Frontal cortex (tissue), 3 donors: ENCODE measurements at regions not wholly inside any gene's neighbourhood (a gene's known extent, or its start where the extent isn't known, plus 50 kb on each side); places are given as distances from the start of the nearest gene placed in this dataset.
A peak's percentile ranks its signal among the peaks of the same experiment; 100 is the strongest.

Experiments
- DNase-seq, 2 donors: peaks; one replicate each; pipeline ENCODE4 v3.0.0; 2012; ENCODE audit warnings: low spot score in 2 of 2
- FAIRE-seq: peaks from 2 replicates; lab custom pipeline; 2012; peaks lifted over from hg19 to GRCh38; lab: Jason Lieb, UNC
- donor health status: control.
- donor health status: control.
- donor health status: control.

GRCh38 chr20:40913224-40914185, 115.1 kb upstream of the TOP1 start:
- FAIRE-seq, result no peak
- DNase-seq, result no peak

- no peak for FAIRE-seq
Observed at GRCh38 chr20:40915756-40916155, 112.9 kb upstream of the TOP1 start.

DNA sequence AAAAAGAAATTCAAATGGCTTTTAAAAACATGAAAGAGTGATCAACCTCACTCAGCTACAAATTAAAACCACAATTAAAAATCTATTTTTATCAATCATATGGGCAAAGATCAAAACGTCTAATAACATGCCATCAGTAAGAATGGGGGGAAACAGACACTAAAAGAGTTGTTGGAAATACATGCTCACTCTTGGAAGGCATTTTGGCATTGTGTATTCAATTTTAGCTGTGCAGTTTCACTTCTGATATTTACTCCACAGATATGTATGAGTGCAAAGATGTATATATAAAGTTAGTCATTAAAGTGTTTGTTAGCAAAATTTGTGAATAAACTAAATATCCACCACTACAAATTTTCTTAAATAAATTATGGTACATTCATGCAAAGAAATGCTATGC, 112.3 kb upstream of the TOP1 start:
- no peak for FAIRE-seq
- DNase-seq, result no peak

More at GRCh38 chr20:40915756-40916155, 112.9 kb upstream of the TOP1 start:
- DNase-seq, result no peak

DNA sequence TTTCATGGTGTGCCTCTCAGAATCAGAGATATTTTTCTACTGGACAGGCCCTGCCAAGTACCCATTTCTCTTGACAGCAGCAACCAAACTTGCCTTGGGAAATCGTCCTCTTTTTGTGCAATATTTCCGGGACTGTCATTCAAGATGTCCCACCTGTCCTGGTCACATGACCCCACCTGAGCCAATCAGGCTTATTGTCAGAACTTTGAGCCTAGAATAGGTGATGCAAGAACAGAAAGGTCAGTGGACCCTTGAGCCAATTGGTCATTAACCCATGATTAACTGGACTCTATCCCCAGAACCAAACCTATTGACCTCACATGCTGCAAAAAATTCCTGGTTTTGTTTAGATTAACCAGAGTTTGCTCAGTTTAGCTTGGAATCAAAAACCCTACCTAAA, 108.3 kb upstream of the TOP1 start:
- no peak for FAIRE-seq
- no peak for DNase-seq

- DNase-seq, result no peak
- FAIRE-seq, result no peak
Observed at GRCh38 chr20:40922865-40923264, 105.8 kb upstream of the TOP1 start.

DNA sequence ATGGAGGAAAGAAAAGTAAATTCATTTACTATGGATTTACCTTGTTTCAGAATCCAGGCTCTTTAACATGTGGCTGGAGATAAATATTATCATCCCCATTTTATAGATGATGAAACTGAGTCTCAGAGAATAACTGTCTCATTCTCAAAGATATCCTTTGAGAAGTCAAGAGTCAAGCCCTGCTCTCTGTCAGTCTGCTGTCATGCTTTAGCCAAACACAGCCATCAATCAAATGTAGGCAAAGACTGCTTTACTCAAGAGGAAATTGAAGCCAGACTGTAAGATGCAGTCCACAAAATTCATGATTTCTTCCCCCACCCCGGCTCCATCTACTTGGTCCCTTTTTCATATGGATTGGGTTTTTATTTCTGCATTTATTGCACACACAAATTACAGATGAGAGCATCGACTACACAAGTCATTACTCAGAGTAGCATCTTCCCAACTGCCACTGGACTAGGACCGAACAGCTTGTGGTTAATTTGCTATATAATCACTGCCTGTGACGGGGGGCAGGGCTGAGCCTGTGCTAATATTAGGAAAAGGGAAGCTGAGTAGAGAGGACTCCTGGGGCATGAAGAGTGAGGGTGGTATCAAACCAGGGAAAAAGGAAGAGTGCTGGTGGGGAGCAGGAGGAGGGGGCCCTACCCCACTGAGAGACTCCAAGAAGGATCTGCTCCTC, 102.7 kb upstream of the TOP1 start:
- no peak for DNase-seq
- no peak for FAIRE-seq

DNA sequence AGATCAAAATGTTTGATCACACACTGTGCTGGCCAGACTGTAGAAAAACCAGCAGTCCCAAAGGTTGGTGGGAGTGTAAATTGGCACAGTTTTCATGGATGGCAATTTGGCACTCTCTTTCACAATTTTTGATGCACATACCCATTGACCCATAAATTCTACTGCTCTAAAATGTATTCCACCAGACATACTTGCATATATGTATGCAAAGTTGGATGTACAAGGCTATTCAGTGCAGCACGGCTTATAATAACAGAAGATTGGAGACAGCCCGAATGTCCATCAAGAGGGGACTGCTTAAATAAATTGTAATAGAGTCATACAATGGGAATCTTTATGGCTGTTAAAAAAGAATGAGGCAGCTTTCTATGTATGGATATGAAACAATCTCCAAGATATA, 101.7 kb upstream of the TOP1 start:
- no peak for DNase-seq
- FAIRE-seq, result no peak

- FAIRE-seq, result no peak
- DNase-seq, result no peak
Observed at GRCh38 chr20:40930561-40930960, 98.1 kb upstream of the TOP1 start.

DNA sequence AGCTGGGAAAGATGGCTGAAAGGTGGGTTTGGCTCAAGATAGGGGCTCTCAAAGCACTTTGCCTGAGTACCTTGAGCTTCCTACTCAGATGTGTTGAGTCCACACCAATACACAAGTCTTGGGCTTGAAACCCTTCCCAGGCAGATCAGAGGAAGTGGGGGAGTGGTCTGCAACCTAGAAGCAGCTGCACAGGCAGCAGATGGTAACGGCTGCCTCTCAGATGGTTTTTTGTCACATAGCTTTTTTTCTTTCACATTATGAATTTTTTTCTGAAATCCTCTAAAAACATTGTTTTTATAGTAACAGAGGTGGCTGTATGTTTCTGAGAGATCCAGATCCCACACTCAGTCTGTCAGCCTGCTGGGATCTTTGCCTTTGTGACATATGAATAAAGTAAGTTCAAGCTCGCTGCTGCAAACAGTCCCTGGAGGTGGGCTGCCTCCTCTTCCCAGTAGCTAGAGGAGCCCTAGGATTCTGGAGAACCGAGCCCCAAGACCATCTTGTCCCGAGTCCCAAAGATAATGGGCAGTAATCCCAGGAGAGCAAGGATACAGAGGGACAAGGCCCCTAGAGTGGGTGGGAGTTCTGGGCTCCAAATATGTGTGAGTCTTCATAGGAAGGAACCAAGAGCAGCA, 97.1 kb upstream of the TOP1 start:
- DNase-seq, result no peak
- FAIRE-seq, result no peak

DNA sequence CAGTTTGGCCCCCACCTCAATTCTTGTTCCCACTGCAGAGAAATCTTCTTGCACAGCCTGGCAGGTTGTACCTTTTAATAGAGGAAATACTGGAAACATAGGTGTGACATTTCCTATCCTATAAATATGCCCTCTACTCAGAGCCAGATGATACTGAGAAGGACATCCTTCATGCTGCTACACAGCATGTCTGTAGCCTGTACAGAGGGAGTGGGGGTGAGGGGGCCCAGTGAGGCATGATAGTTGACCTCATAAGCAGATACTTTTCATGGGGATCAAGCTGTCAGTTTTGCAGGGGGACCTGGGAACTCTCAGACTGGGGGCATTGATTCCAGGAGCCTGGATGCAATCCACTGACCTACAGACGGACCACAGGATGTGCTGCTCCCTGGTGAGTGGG, 96.2 kb upstream of the TOP1 start:
- no peak for FAIRE-seq
- no peak for DNase-seq

GRCh38 chr20:40933758-40934157, 94.9 kb upstream of the TOP1 start:
- no peak for FAIRE-seq
- no peak for DNase-seq

DNA sequence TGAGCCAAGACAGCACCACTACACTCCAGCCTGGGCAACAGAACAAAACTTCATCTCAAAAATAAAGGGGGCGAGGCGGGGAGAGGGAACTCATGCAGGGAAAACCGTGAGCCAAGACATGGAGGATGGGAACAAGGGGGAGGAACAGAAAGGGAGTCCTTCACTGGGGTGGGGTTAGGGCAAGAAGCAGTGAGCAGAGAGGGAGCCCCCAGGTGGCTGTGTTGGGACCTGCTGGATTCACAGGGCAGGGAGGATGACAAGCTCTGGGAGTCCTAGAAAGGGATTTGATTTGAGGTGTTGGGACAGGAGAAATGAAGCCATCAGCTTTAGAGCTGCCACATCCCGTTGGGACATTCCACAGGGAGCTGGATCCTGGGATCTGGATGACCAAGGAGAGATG, 90.6 kb upstream of the TOP1 start:
- DNase-seq (no peak), FAIRE-seq (no peak)

- no peak for FAIRE-seq
- no peak for DNase-seq
Observed at GRCh38 chr20:40939667-40940066, 89.0 kb upstream of the TOP1 start.

GRCh38 chr20:40941133-40941610, 87.5 kb upstream of the TOP1 start:
- no peak for DNase-seq
- FAIRE-seq, result no peak

- DNase-seq, result no peak
- FAIRE-seq, result no peak
Observed at GRCh38 chr20:40942006-40942405, 86.6 kb upstream of the TOP1 start.

DNA sequence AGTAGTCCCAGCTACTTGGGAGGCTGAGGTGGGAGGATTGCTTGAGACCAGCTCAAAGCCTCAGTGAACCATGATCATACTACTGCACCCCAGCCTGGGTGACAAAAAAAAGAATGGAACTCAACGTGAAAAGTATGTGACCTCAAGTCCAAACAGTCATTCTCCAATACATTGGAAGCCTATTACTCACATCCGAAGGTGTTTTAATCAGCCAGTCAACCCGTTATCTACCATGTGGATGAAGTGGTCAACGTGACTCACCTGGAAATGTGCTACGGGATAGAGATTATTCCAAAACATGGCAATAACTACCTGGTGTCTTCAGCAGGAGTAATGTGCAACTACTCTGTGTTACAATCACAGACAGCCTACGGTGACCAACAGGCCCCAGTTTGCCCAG, 85.8 kb upstream of the TOP1 start:
- DNase-seq (no peak), FAIRE-seq (no peak)

DNA sequence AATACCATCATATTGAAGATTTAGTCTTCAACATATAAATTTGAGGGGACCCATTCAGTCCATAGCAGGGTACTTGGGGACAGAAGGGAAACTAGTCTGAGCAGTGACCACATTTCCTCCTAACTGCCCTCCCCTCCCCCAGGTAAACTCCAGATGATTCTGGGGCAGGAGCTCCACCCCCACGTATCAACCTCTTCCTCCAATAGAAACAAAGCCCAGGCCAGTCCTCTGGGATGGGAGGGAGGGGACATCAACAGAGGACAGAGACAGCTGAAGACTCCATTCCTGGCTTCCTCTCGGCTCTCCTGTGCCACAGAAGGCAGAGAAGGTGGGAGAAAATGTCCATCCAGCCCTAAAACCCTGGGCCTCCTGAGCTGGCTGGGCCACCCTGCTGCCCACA, 85.0 kb upstream of the TOP1 start:
- FAIRE-seq, result no peak
- DNase-seq, result no peak

DNA sequence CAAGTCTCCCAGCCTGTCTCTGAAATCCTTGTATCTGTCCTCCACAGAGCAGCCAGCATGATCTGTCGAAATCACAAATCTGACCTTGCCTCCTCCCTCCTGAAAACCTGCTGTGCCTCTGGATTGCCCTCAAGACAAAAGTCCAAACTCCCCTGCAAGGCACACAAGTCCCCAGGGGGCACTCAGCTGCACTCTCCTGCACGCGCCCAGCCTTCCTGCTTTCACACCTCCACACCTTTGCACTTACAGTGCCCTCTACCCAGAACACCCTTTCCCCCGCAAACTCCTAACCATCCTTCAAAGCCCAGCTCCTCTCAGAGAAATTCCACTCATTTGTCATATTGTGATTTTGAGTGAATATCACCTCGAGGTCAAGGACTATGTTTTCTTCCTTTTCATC, 83.4 kb upstream of the TOP1 start:
- DNase-seq (no peak), FAIRE-seq (no peak)

DNA sequence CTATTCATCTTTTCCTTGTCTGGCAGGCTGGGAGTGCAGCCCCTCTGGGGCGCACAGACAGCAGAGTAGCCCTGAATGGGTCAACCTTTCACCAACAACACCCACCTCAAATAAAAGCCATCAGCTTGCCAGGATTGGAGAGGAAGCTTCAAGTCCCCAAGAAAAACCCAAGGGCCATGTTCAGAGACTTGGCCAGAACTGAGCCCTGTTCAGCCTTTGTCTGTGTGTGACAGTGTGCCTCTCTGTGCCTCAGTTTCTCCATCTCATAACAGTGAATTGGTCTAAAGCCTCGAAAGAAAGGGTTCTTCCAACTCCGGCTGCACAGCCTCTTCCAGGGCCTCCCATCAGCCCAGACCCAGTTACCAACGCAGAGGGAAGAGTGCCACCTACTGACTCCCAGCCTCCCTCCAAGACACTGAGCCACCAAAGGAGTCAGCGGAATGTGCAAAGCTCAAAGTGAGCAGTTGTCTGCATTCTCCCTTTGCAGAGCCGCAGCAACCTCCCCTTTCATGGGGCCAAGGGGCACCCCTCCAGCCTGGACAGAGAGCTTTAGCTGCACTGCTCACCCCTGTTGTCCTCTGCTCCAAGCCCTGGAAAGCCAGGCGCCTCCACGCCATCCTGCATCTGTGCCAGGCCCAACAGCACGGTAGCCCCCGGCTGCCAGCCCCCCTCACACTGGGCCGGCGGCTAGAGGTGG, 82.7 kb upstream of the TOP1 start:
- FAIRE-seq (no peak), DNase-seq (peak; percentile 17 to 77)

- no peak for FAIRE-seq
- no peak for DNase-seq
Observed at GRCh38 chr20:40946451-40946850, 82.2 kb upstream of the TOP1 start.
